Sciatic nerve (tissue), 2 donors: ENCODE measurements at regions not wholly inside any gene's neighbourhood (a gene's known extent, or its start where the extent isn't known, plus 50 kb on each side); places are given as distances from the start of the nearest gene placed in this dataset.

ENCODE experiments used
- ATAC-seq: fragments of 200-7000 bp; cut with Tn5 transposase; one replicate; pipeline ENCODE4 v1.9.1; 2020; ENCODE audit warnings: mild to moderate bottlenecking, moderate library complexity
- DNase-seq: peaks from one replicate; pipeline ENCODE4 v3.0.0-alpha.2; 2020; ENCODE audit warnings: low spot score
- intact Hi-C: fragments of 100-400 bp; cut with DNase I; formaldehyde crosslinking; loops from one replicate; pipeline ENCODE4 v1.14.2; 2022
- donor health status: DM: no; HTN: no; CAD: no.
- donor health status: DM: no; HTN: no; CAD: no.

GRCh38 chr22:49371325-49372110 is 456.2 kb downstream of the BRD1 start:
- no peak for ATAC-seq
- peak; percentile 41 for DNase-seq

GRCh38 chr22:49370627-49371301 is 456.9 kb downstream of the BRD1 start:
- ATAC-seq (no peak), DNase-seq (peak; percentile 33)
- intact Hi-C loops: no loop called here

More at GRCh38 chr22:49371325-49372110, 456.2 kb downstream of the BRD1 start:
- intact Hi-C loops: no loop called here

GRCh38 chr22:49369726-49370626 is 457.7 kb downstream of the BRD1 start:
- DNase-seq (peak; percentile 27), ATAC-seq (no peak)
- intact Hi-C loops: no loop called here

GRCh38 chr22:49368976-49369725 is 458.5 kb downstream of the BRD1 start:
- peak; percentile 51 for DNase-seq
- intact Hi-C loops: no loop called here
- ATAC-seq: no peak

GRCh38 chr22:49368221-49368975 is 459.3 kb downstream of the BRD1 start:
- DNase-seq (peak; percentile 50), ATAC-seq (no peak)
- intact Hi-C loops: no loop called here

GRCh38 chr22:49367041-49367697 is 460.5 kb downstream of the BRD1 start:
- intact Hi-C loops: no loop called here
- no peak for ATAC-seq
- DNase-seq: peak; percentile 13

- ATAC-seq (no peak), DNase-seq (peak; percentile 32)
- intact Hi-C loops: no loop called here
Measured at GRCh38 chr22:49366437-49366836, 461.2 kb downstream of the BRD1 start.

GRCh38 chr22:49365910-49366309 is 461.8 kb downstream of the BRD1 start:
- intact Hi-C loops: no loop called here
- ATAC-seq (no peak), DNase-seq (peak; percentile 33)

- ATAC-seq: no peak
- intact Hi-C loops: no loop called here
- DNase-seq: peak; percentile 31
Measured at GRCh38 chr22:49365191-49365837, 462.4 kb downstream of the BRD1 start.

GRCh38 chr22:49364398-49364797 is 463.3 kb downstream of the BRD1 start:
- ATAC-seq (no peak), DNase-seq (peak; percentile 37)
- intact Hi-C loops: no loop called here

- DNase-seq (peak; percentile 32), ATAC-seq (no peak)
- intact Hi-C loops: no loop called here
Measured at GRCh38 chr22:49363526-49364230, 464.0 kb downstream of the BRD1 start.

- ATAC-seq: no peak
- DNase-seq: peak; percentile 22
- intact Hi-C loops: no loop called here
Measured at GRCh38 chr22:49362211-49362839, 465.3 kb downstream of the BRD1 start.

GRCh38 chr22:49361164-49361563 is 466.5 kb downstream of the BRD1 start:
- ATAC-seq (no peak), DNase-seq (no peak)
- intact Hi-C loops: no loop called here

- ATAC-seq: no peak
- DNase-seq: no peak
- intact Hi-C loops: no loop called here
Measured at GRCh38 chr22:49360746-49361145, 466.9 kb downstream of the BRD1 start.

GRCh38 chr22:49359076-49359475 is 468.6 kb downstream of the BRD1 start:
- peak; percentile 10 for DNase-seq
- ATAC-seq: no peak
- intact Hi-C loops: no loop called here
